H9 (cell line): ENCODE measurements at regions not wholly inside any gene's neighbourhood (a gene's known extent, or its start where the extent isn't known, plus 50 kb on each side); places are given as distances from the start of the nearest gene placed in this dataset.

Source experiments
- DNase-seq: peaks from one replicate; pipeline ENCODE4 v3.0.0-alpha.2; 2017
- H2AFZ ChIP-seq: one replicate; pipeline ENCODE4 v1.6.1; 2013; ENCODE audit warnings: mild to moderate bottlenecking, low read length, control low read depth, moderate library complexity
- H2AK5ac ChIP-seq: 2 replicates; pipeline ENCODE4 v1.6.1; 2013; ENCODE audit warnings: low read length, control low read depth, mixed read lengths; ENCODE audit not compliant: insufficient read length
- H2BK120ac ChIP-seq: one replicate; pipeline ENCODE4 v1.6.1; 2013; ENCODE audit warnings: low read depth, mild to moderate bottlenecking, low read length, control low read depth, inconsistent platforms; ENCODE audit not compliant: poor library complexity, severe bottlenecking
- H2BK12ac ChIP-seq: 2 replicates; pipeline ENCODE4 v1.6.1; 2013; ENCODE audit warnings: low read length, control low read depth, mixed read lengths, low read depth; ENCODE audit not compliant: insufficient read length
- H2BK15ac ChIP-seq: 2 replicates; pipeline ENCODE4 v1.6.1; 2013; ENCODE audit warnings: low read depth, low read length, control low read depth
- H2BK20ac ChIP-seq: one replicate; pipeline ENCODE4 v1.6.1; 2013; ENCODE audit warnings: low read depth, mild to moderate bottlenecking, low read length, control low read depth, inconsistent platforms; ENCODE audit not compliant: poor library complexity, severe bottlenecking
- H2BK5ac ChIP-seq: 2 replicates; pipeline ENCODE4 v1.6.1; 2013; ENCODE audit warnings: low read length, control low read depth, mixed read lengths; ENCODE audit not compliant: insufficient read length
- H3K14ac ChIP-seq: 2 replicates; pipeline ENCODE4 v1.6.1; 2013; ENCODE audit warnings: low read length, control low read depth; ENCODE audit not compliant: insufficient read depth
- H3K18ac ChIP-seq: 2 replicates; pipeline ENCODE4 v1.6.1; 2013; ENCODE audit warnings: low read depth, mild to moderate bottlenecking, mixed read lengths, low read length, control low read depth; ENCODE audit not compliant: insufficient read length
- H3K23ac ChIP-seq: 2 replicates; pipeline ENCODE4 v1.6.1; 2013; ENCODE audit warnings: low read length, control low read depth, mixed read lengths, low read depth; ENCODE audit not compliant: insufficient read length
- H3K23me2 ChIP-seq: 2 replicates; pipeline ENCODE4 v1.6.1; 2013; ENCODE audit warnings: low read depth, mild to moderate bottlenecking, mixed read lengths, low read length, control low read depth; ENCODE audit not compliant: insufficient read length, poor library complexity, severe bottlenecking
- H3K27ac ChIP-seq: 2 replicates; pipeline ENCODE4 v1.5.1; 2013; ENCODE audit warnings: low read length, control low read depth, mixed read lengths, low read depth; ENCODE audit not compliant: insufficient read length
- H3K27me3 ChIP-seq: 2 replicates; pipeline ENCODE4 v1.6.1; 2013; ENCODE audit warnings: low read length, control low read depth, inconsistent platforms; ENCODE audit not compliant: insufficient read depth
- H3K4ac ChIP-seq: 2 replicates; pipeline ENCODE4 v1.6.1; 2013; ENCODE audit warnings: low read depth, mild to moderate bottlenecking, control low read depth, inconsistent platforms, low read length, moderate library complexity
- H3K4me1 ChIP-seq: 2 replicates; pipeline ENCODE4 v1.6.1; 2013; ENCODE audit warnings: low read length, control low read depth, inconsistent platforms; ENCODE audit not compliant: insufficient read depth
- H3K4me2 ChIP-seq: 2 replicates; pipeline ENCODE4 v1.6.1; 2013; ENCODE audit warnings: low read length, control low read depth, mixed read lengths; ENCODE audit not compliant: insufficient read length, insufficient read depth
- H3K56ac ChIP-seq: 2 replicates; pipeline ENCODE4 v1.6.1; 2013; ENCODE audit warnings: low read depth, mild to moderate bottlenecking, mixed read lengths, low read length, control low read depth; ENCODE audit not compliant: insufficient read length
- H3K79me1 ChIP-seq: 2 replicates; pipeline ENCODE4 v1.6.1; 2013; ENCODE audit warnings: low read depth, mild to moderate bottlenecking, moderate library complexity, low read length, control low read depth, inconsistent platforms; ENCODE audit not compliant: insufficient read depth, poor library complexity, severe bottlenecking
- H3K79me2 ChIP-seq: 2 replicates; pipeline ENCODE4 v1.6.1; 2013; ENCODE audit warnings: low read length, control low read depth, inconsistent platforms; ENCODE audit not compliant: insufficient read depth
- H3K9ac ChIP-seq: 2 replicates; pipeline ENCODE4 v1.6.1; 2013; ENCODE audit warnings: low read length, control low read depth, mixed read lengths; ENCODE audit not compliant: insufficient read length; ENCODE audit errors: extremely low read depth
- H3K9me3 ChIP-seq: one replicate; pipeline ENCODE4 v1.6.1; 2013; ENCODE audit warnings: low read depth, low read length, inconsistent platforms; ENCODE audit not compliant: control insufficient read depth
- H3T11ph ChIP-seq: one replicate; pipeline ENCODE4 v1.6.1; 2013; ENCODE audit warnings: mild to moderate bottlenecking, low read length, control low read depth, inconsistent platforms
- H4K20me1 ChIP-seq: one replicate; pipeline ENCODE4 v1.6.1; 2013; ENCODE audit not compliant: control insufficient read depth, insufficient read length, insufficient read depth
- H4K5ac ChIP-seq: 2 replicates; pipeline ENCODE4 v1.6.1; 2013; ENCODE audit warnings: low read depth, mild to moderate bottlenecking, mixed read lengths, low read length, control low read depth; ENCODE audit not compliant: insufficient read length
- H4K8ac ChIP-seq: replicated peaks from 2 replicates; pipeline ENCODE4 v1.6.1; 2013; ENCODE audit warnings: low read length, control low read depth, mixed read lengths, low read depth; ENCODE audit not compliant: insufficient read length
- H4K91ac ChIP-seq: 2 replicates; pipeline ENCODE4 v1.6.1; 2013; ENCODE audit warnings: low read depth, mild to moderate bottlenecking, moderate library complexity, mixed read lengths, low read length, control low read depth; ENCODE audit not compliant: insufficient read length
- H3K27ac Mint-ChIP-seq, 3 experiments: 2 replicates in 2 of 3; 3 replicates in 1 of 3; pipeline ENCODE4 v1.8.0; 2020 to 2021; ENCODE audit warnings: mixed read lengths in 3 of 3, mild to moderate bottlenecking in 1 of 3, moderate library complexity in 1 of 3
- H3K27me3 Mint-ChIP-seq: 2 replicates; pipeline ENCODE4 v1.8.0; 2021; ENCODE audit warnings: low read depth, mild to moderate bottlenecking, moderate library complexity, mixed read lengths
- H3K36me3 Mint-ChIP-seq, 3 experiments: 2 replicates in 2 of 3; 3 replicates in 1 of 3; pipeline ENCODE4 v1.8.0; 2020 to 2021; ENCODE audit warnings: low read depth in 3 of 3, mixed read lengths in 3 of 3; ENCODE audit not compliant: insufficient read depth in 1 of 3
- H3K4me1 Mint-ChIP-seq, 2 experiments: 2 replicates each; pipeline ENCODE4 v1.8.0; 2020; ENCODE audit warnings: mixed read lengths in 2 of 2
- H3K4me3 Mint-ChIP-seq, 2 experiments: 2 replicates in 1 of 2; 3 replicates in 1 of 2; pipeline ENCODE4 v1.8.0; 2020 to 2021; ENCODE audit warnings: mild to moderate bottlenecking in 2 of 2, mixed read lengths in 2 of 2, moderate library complexity in 1 of 2
- H3K9me3 Mint-ChIP-seq, 2 experiments: 2 replicates in 1 of 2; 3 replicates in 1 of 2; pipeline ENCODE4 v1.8.0; 2020; ENCODE audit warnings: mild to moderate bottlenecking in 2 of 2, mixed read lengths in 2 of 2, moderate library complexity in 1 of 2
- WGBS: extraction: QIAGEN DNeasy Blood & Tissue Kit; methylation state at CpG from one replicate; pipeline ENCODE4 v1.1.7; 2013; ENCODE audit warnings: missing lambda C conversion rate, low lambda C conversion rate, mixed read lengths; ENCODE audit not compliant: insufficient read length; ENCODE audit errors: extremely low coverage; 5-methylcytosine and 5-hydroxymethylcytosine counted together
- TF ChIP-seq, protein P1 (sequence below): fragments of 200-600 bp; sonication (generic); conservative IDR thresholded peaks from 3 replicates; pipeline ENCODE4 v1.8.0; 2021; ENCODE audit warnings: antibody characterized with exemption, mild to moderate bottlenecking

DNA sequence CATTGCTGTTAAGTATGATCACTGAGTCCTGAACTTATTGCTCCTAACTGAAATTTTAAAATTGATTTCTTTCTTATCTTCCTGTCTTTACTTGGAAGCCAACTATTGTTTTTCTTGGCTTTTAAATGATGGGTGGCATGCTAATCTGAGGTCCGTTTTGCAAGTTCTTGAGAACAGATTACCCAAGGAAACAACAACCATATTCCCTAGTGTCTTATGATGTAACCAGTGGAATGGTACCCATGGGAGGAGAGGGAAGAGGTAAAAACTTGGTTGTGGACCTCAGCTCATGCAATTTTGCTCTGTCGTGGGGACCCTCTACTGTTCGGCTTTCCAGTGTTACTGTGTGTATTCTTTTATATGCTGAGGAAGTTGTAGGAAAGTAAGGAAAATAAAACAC is 454.8 kb upstream of the ADAMTS5 start:
- Histone ChIP-seq H2BK5ac (no peak overlapping the region), H4K91ac (no peak overlapping the region), H4K8ac (no peak overlapping the region), H3T11ph (no peak overlapping the region), H4K20me1 (no peaks in the 10 kb centered on the region), H2BK12ac (no peak overlapping the region), H2BK120ac (no peak overlapping the region), H3K23ac (no peak overlapping the region), H3K27ac (no peak overlapping the region), H2BK20ac (no peak overlapping the region), H3K4ac (no peak overlapping the region), H3K23me2 (no peaks in the 10 kb centered on the region), H3K79me1 (no peaks in the 10 kb centered on the region), H4K5ac (no peak overlapping the region), H3K79me2 (no peaks in the 10 kb centered on the region), H3K4me1 (peaks cover 12% of the 10 kb centered on the region; the same call in 1 of the 2 replicates), H3K14ac (no peak overlapping the region), H2BK15ac (no peak overlapping the region; the same call in 1 of the 2 replicates), H3K9ac (no peak overlapping the region), H3K4me2 (no peak overlapping the region), H2AFZ (no peak overlapping the region), H3K18ac (no peak overlapping the region), H2AK5ac (no peak overlapping the region), H3K27me3 (no peaks in the 10 kb centered on the region), H3K9me3 (no peaks in the 10 kb centered on the region), H3K56ac (no peak overlapping the region)
- Mint-ChIP-seq H3K27me3 (no peaks in the 10 kb centered on the region), H3K27ac (no peak overlapping the region), H3K36me3 (peaks cover 0 to 1% (median 0%) of the 10 kb centered on the region in 3 experiments; a peak in 2 of 7 replicates), H3K4me3 (no peak overlapping the region), H3K4me1 (peaks cover 26 to 28% of the 10 kb centered on the region in 2 experiments), H3K9me3 (no peaks in the 10 kb centered on the region)
- WGBS = no CpG with 5 or more reads among the region's 3 CpGs
- no peak for DNase-seq
- TF ChIP-seq, protein P1, sequence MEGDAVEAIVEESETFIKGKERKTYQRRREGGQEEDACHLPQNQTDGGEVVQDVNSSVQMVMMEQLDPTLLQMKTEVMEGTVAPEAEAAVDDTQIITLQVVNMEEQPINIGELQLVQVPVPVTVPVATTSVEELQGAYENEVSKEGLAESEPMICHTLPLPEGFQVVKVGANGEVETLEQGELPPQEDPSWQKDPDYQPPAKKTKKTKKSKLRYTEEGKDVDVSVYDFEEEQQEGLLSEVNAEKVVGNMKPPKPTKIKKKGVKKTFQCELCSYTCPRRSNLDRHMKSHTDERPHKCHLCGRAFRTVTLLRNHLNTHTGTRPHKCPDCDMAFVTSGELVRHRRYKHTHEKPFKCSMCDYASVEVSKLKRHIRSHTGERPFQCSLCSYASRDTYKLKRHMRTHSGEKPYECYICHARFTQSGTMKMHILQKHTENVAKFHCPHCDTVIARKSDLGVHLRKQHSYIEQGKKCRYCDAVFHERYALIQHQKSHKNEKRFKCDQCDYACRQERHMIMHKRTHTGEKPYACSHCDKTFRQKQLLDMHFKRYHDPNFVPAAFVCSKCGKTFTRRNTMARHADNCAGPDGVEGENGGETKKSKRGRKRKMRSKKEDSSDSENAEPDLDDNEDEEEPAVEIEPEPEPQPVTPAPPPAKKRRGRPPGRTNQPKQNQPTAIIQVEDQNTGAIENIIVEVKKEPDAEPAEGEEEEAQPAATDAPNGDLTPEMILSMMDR = no peak
